HG02759 (cell line): ENCODE measurements at regions not wholly inside any gene's neighbourhood (a gene's known extent, or its start where the extent isn't known, plus 50 kb on each side); places are given as distances from the start of the nearest gene placed in this dataset.
"Not testable (repeated sequence)": the region's sequence is repeated elsewhere in the genome, so short reads cannot be mapped to it uniquely, and the experiment has no call there.

Source experiments
- ATAC-seq: cut with Tn5 transposase; IDR thresholded peaks from one replicate; pipeline ENCODE4 v1.9.1; 2021; ENCODE audit warnings: mild to moderate bottlenecking, moderate library complexity; ENCODE audit not compliant: unreplicated experiment

GRCh38 chr6:167707686-167708500 lies 118.8 kb upstream of the AFDN start:
- ATAC-seq = no peak

- no peak for ATAC-seq
Observed at GRCh38 chr6:167708501-167709094, 118.1 kb upstream of the AFDN start.

- no peak for ATAC-seq
Observed at GRCh38 chr6:167709196-167709595, 117.5 kb upstream of the AFDN start.

- not testable (repeated sequence) for ATAC-seq
Observed at GRCh38 chr6:167709776-167710336, 116.9 kb upstream of the AFDN start.

GRCh38 chr6:167710363-167710920 lies 116.3 kb upstream of the AFDN start:
- no peak for ATAC-seq

- ATAC-seq = no peak
Observed at GRCh38 chr6:167711211-167711610, 115.5 kb upstream of the AFDN start.

GRCh38 chr6:167711768-167712730 lies 114.7 kb upstream of the AFDN start:
- ATAC-seq = no peak

- no peak for ATAC-seq
Observed at GRCh38 chr6:167712731-167713475, 113.8 kb upstream of the AFDN start.

- ATAC-seq = no peak
Observed at GRCh38 chr6:167714152-167714551, 112.6 kb upstream of the AFDN start.

GRCh38 chr6:167717455-167717854 lies 109.3 kb upstream of the AFDN start:
- ATAC-seq = no peak

- ATAC-seq = no peak
Observed at GRCh38 chr6:167717867-167718266, 108.8 kb upstream of the AFDN start.

GRCh38 chr6:167719920-167720319 lies 106.8 kb upstream of the AFDN start:
- ATAC-seq = no peak

- no peak for ATAC-seq
Observed at GRCh38 chr6:167720456-167721285, 106.0 kb upstream of the AFDN start.

GRCh38 chr6:167721291-167721690 lies 105.4 kb upstream of the AFDN start:
- no peak for ATAC-seq

GRCh38 chr6:167722634-167723309 lies 103.9 kb upstream of the AFDN start:
- no peak for ATAC-seq

- ATAC-seq = no peak
Observed at GRCh38 chr6:167726043-167726621, 100.6 kb upstream of the AFDN start.

GRCh38 chr6:167730441-167730840 lies 96.3 kb upstream of the AFDN start:
- no peak for ATAC-seq

- ATAC-seq = no peak
Observed at GRCh38 chr6:167731216-167731615, 95.5 kb upstream of the AFDN start.
